HEK293T (cell line): ENCODE measurements at regions not wholly inside any gene's neighbourhood (a gene's known extent, or its start where the extent isn't known, plus 50 kb on each side); places are given as distances from the start of the nearest gene placed in this dataset.

Experiments
- FOXM1 ChIP-seq: fragments of 450-650 bp; IDR thresholded peaks from 2 replicates; pipeline ENCODE4 v1.6.1; 2017; ENCODE audit warnings: mild to moderate bottlenecking, borderline replicate concordance
- TARDBP ChIP-seq: fragments of 450-650 bp; IDR thresholded peaks from 2 replicates; pipeline ENCODE4 v1.6.1; 2016

GRCh38 chr16:54355251-54355650, 68.7 kb upstream of the IRX3 start:
- TF ChIP-seq TARDBP (no peak), FOXM1 (no peak)
